HEK293 (cell line): ENCODE measurements at regions not wholly inside any gene's neighbourhood (a gene's known extent, or its start where the extent isn't known, plus 50 kb on each side); places are given as distances from the start of the nearest gene placed in this dataset.

ENCODE experiments used
- CTCF ChIA-PET: fragments of 350-600 bp; formaldehyde crosslinking; extraction: SDS; loops from one replicate; lab custom pipeline; 2021; ENCODE audit warnings: antibody characterized with exemption; lab: Yijun Ruan, JAX
- POLR2A ChIA-PET: fragments of 300-600 bp; formaldehyde crosslinking; extraction: SDS; loops from one replicate; lab custom pipeline; 2020; ENCODE audit warnings: antibody characterized with exemption, inconsistent platforms; lab: Yijun Ruan, JAX
- H3K27ac ChIP-seq: fragments of 200-500 bp; sonication (Bioruptor generic); 2 replicates; pipeline ENCODE4 v1.5.1; 2014; ENCODE audit warnings: low read depth, low read length, control low read depth, inconsistent platforms; ENCODE audit errors: extremely low read depth
- H3K36me3 ChIP-seq, 2 experiments: fragments of 200-500 bp in 1 of 2; sonication (Bioruptor generic) in 1 of 2; 1 replicate in 1 of 2; 2 replicates in 1 of 2; pipeline ENCODE4 v1.5.1; 2014 to 2017; ENCODE audit warnings: inconsistent platforms in 2 of 2, low read length in 2 of 2; ENCODE audit not compliant: control insufficient read depth in 2 of 2, insufficient read depth in 1 of 2
- H3K4me1 ChIP-seq: fragments of 200-500 bp; sonication (Bioruptor generic); 2 replicates; pipeline ENCODE4 v1.5.1; 2014; ENCODE audit warnings: mild to moderate bottlenecking, low read length, inconsistent platforms; ENCODE audit not compliant: control insufficient read depth, insufficient read depth
- H3K4me3 ChIP-seq: 2 replicates; pipeline ENCODE4 v1.5.1; 2011; ENCODE audit warnings: low read depth, mild to moderate bottlenecking, control low read depth, low read length, moderate library complexity
- H3K9me3 ChIP-seq: fragments of 200-500 bp; sonication (Bioruptor generic); 2 replicates; pipeline ENCODE4 v1.5.1; 2014; ENCODE audit warnings: low read depth, low read length, inconsistent platforms; ENCODE audit not compliant: control insufficient read depth, insufficient read depth
- CTCF ChIP-seq: fragments of 450-650 bp; formaldehyde crosslinking; IDR thresholded peaks from 2 replicates; pipeline ENCODE4 v1.5.1; 2016; ENCODE audit warnings: missing biosample characterization, missing genetic modification characterization
- IKZF3 ChIP-seq: fragments of 450-650 bp; IDR thresholded peaks from 2 replicates; pipeline ENCODE4 v1.5.0; 2018; ENCODE audit warnings: missing biosample characterization, mild to moderate bottlenecking, missing genetic modification characterization, moderate library complexity
- PRDM4 ChIP-seq: fragments of 450-650 bp; formaldehyde crosslinking; IDR thresholded peaks from 2 replicates; pipeline ENCODE4 v1.5.1; 2017; ENCODE audit warnings: missing biosample characterization, missing genetic modification characterization
- SETDB1 ChIP-seq: IDR thresholded peaks from one replicate; pipeline ENCODE4 v1.6.1; 2017; ENCODE audit warnings: mild to moderate bottlenecking, low read length, moderate library complexity, mixed read lengths; ENCODE audit not compliant: insufficient read length
- TCF7L2 ChIP-seq: IDR thresholded peaks from 2 replicates; pipeline ENCODE4 v1.6.1; 2011; ENCODE audit warnings: low read depth, mild to moderate bottlenecking, inconsistent platforms, low read length, moderate library complexity, borderline replicate concordance
- TRIM28 ChIP-seq: IDR thresholded peaks from 2 replicates; pipeline ENCODE4 v1.6.1; 2011; ENCODE audit warnings: low read length, control low read depth, borderline replicate concordance
- YY1 ChIP-seq: fragments of 450-650 bp; formaldehyde crosslinking; IDR thresholded peaks from 2 replicates; pipeline ENCODE4 v1.5.1; 2018; ENCODE audit warnings: missing biosample characterization, missing genetic modification characterization
- ZBTB44 ChIP-seq: fragments of 450-650 bp; IDR thresholded peaks from 2 replicates; pipeline ENCODE4 v1.5.1; 2018; ENCODE audit warnings: missing biosample characterization, mild to moderate bottlenecking, missing genetic modification characterization
- ZBTB48 ChIP-seq: fragments of 450-650 bp; formaldehyde crosslinking; IDR thresholded peaks from 2 replicates; pipeline ENCODE4 v1.5.1; 2016; ENCODE audit warnings: missing biosample characterization, missing genetic modification characterization
- ZBTB49 ChIP-seq: fragments of 450-650 bp; formaldehyde crosslinking; IDR thresholded peaks from 2 replicates; pipeline ENCODE4 v1.5.1; 2016; ENCODE audit warnings: missing biosample characterization, missing genetic modification characterization, low read depth
- ZFHX2 ChIP-seq: fragments of 450-650 bp; formaldehyde crosslinking; conservative IDR thresholded peaks from 2 replicates; pipeline ENCODE4 v1.5.1; 2016; ENCODE audit warnings: missing biosample characterization, missing genetic modification characterization
- ZNF148 ChIP-seq: fragments of 450-650 bp; formaldehyde crosslinking; IDR thresholded peaks from 2 replicates; pipeline ENCODE4 v1.5.0; 2017; ENCODE audit warnings: missing biosample characterization, missing genetic modification characterization, borderline replicate concordance
- ZNF184 ChIP-seq: fragments of 450-650 bp; IDR thresholded peaks from 2 replicates; pipeline ENCODE4 v1.5.1; 2018; ENCODE audit warnings: missing biosample characterization, mild to moderate bottlenecking, missing genetic modification characterization
- ZNF239 ChIP-seq: fragments of 450-650 bp; formaldehyde crosslinking; IDR thresholded peaks from 2 replicates; pipeline ENCODE4 v1.5.1; 2016; ENCODE audit warnings: missing biosample characterization, missing genetic modification characterization
- ZNF501 ChIP-seq: fragments of 450-650 bp; formaldehyde crosslinking; IDR thresholded peaks from 2 replicates; pipeline ENCODE4 v1.5.1; 2016; ENCODE audit warnings: missing biosample characterization, missing genetic modification characterization
- ZNF549 ChIP-seq: fragments of 450-650 bp; IDR thresholded peaks from 2 replicates; pipeline ENCODE4 v1.5.1; 2018; ENCODE audit warnings: missing biosample characterization, missing genetic modification characterization, mild to moderate bottlenecking, inconsistent platforms, moderate library complexity
- ZNF558 ChIP-seq: fragments of 450-650 bp; formaldehyde crosslinking; IDR thresholded peaks from 2 replicates; pipeline ENCODE4 v1.5.1; 2016; ENCODE audit warnings: missing biosample characterization, missing genetic modification characterization
- ZNF621 ChIP-seq: fragments of 450-650 bp; formaldehyde crosslinking; IDR thresholded peaks from 2 replicates; pipeline ENCODE4 v1.5.1; 2017; ENCODE audit warnings: missing biosample characterization, missing genetic modification characterization
- ZNF707 ChIP-seq: fragments of 450-650 bp; formaldehyde crosslinking; IDR thresholded peaks from 2 replicates; pipeline ENCODE4 v1.5.1; 2016; ENCODE audit warnings: missing biosample characterization, missing genetic modification characterization
- ZNF791 ChIP-seq: fragments of 450-650 bp; formaldehyde crosslinking; IDR thresholded peaks from 2 replicates; pipeline ENCODE4 v1.5.1; 2016; ENCODE audit warnings: missing biosample characterization, missing genetic modification characterization
- ZSCAN16 ChIP-seq: fragments of 450-650 bp; formaldehyde crosslinking; IDR thresholded peaks from 2 replicates; pipeline ENCODE4 v1.5.1; 2016; ENCODE audit warnings: missing biosample characterization, missing genetic modification characterization

GRCh38 chr9:91101611-91102168 is 260.0 kb downstream of the AUH start (continued):
- TF ChIP-seq ZBTB49 (tag by site-specific recombination) (no peak), YY1 (no peak), TCF7L2 (no peak), ZBTB44 (tag by site-specific recombination) (no peak), ZNF184 (tag by site-specific recombination) (no peak)

GRCh38 chr9:91102269-91102668 is 259.4 kb downstream of the AUH start:
- CTCF ChIA-PET, result interaction anchor here (0.6 kb wide), 1 partner anchor 391 kb away, joined by 3 read pairs; no protein-coding TSS in a partner anchor

GRCh38 chr9:91103931-91104330 is 257.8 kb downstream of the AUH start:
- no peak overlapping the region for H3K27ac ChIP-seq
- H3K9me3 ChIP-seq, result no peaks in the 10 kb centered on the region
- H3K36me3 ChIP-seq, result no peaks in the 10 kb centered on the region
- ChIA-PET CTCF (no interaction called here), POLR2A (no interaction called here)
- no peak overlapping the region for H3K4me3 ChIP-seq
- H3K4me1 ChIP-seq, result peaks cover 12% of the 10 kb centered on the region
- TF ChIP-seq ZFHX2 (tag by site-specific recombination) (no peak), CTCF (tag by site-specific recombination) (no peak), IKZF3 (tag by site-specific recombination) (no peak), ZNF549 (tag by site-specific recombination) (no peak), ZNF791 (tag by site-specific recombination) (no peak), ZBTB44 (tag by site-specific recombination) (no peak), SETDB1 (no peak), PRDM4 (no peak), ZNF239 (no peak), TRIM28 (no peak)

More at GRCh38 chr9:91102269-91102668, 259.4 kb downstream of the AUH start:
- Histone ChIP-seq H3K36me3 (no peaks in the 10 kb centered on the region), H3K4me1 (peaks cover 12% of the 10 kb centered on the region), H3K4me3 (no peak overlapping the region), H3K27ac (no peak overlapping the region), H3K9me3 (no peaks in the 10 kb centered on the region)
- no peak for TF ChIP-seq ZBTB48 (tag by site-specific recombination)
- TF ChIP-seq ZNF621, result no peak
- TF ChIP-seq ZNF239, result no peak
- TF ChIP-seq ZNF707 (tag by site-specific recombination), result no peak
- TF ChIP-seq ZFHX2 (tag by site-specific recombination), result no peak
- no peak for TF ChIP-seq ZSCAN16 (tag by site-specific recombination)
- no peak for TF ChIP-seq ZNF501 (tag by site-specific recombination)
- TF ChIP-seq ZNF558 (tag by site-specific recombination), result no peak
- TF ChIP-seq YY1, result no peak
- TF ChIP-seq ZNF148, result no peak
- POLR2A ChIA-PET, result no interaction called here
